Lower lobe of right lung (tissue), 2 donors: ENCODE measurements at regions not wholly inside any gene's neighbourhood (a gene's known extent, or its start where the extent isn't known, plus 50 kb on each side); places are given as distances from the start of the nearest gene placed in this dataset.
"Not testable (repeated sequence)": the region's sequence is repeated elsewhere in the genome, so short reads cannot be mapped to it uniquely, and the experiment has no call there.

ENCODE experiments used
- ATAC-seq, 2 donors: fragments of 200-7000 bp; cut with Tn5 transposase; one replicate each; pipeline ENCODE4 v1.9.1; 2020 to 2022; ENCODE audit warnings: mild to moderate bottlenecking in 2 of 2, moderate library complexity in 2 of 2
- DNase-seq: peaks from one replicate; pipeline ENCODE4 v3.0.0-alpha.2; 2020
- H3K27ac ChIP-seq: fragments of 200-600 bp; one replicate; pipeline ENCODE4 v1.8.0; 2022
- H3K27me3 ChIP-seq: fragments of 200-600 bp; one replicate; pipeline ENCODE4 v1.8.0; 2022; ENCODE audit warnings: low read depth
- H3K36me3 ChIP-seq: fragments of 200-600 bp; one replicate; pipeline ENCODE4 v1.8.0; 2022; ENCODE audit warnings: mild to moderate bottlenecking
- H3K4me1 ChIP-seq: fragments of 200-600 bp; one replicate; pipeline ENCODE4 v1.8.0; 2022
- H3K4me3 ChIP-seq: fragments of 200-600 bp; one replicate; pipeline ENCODE4 v1.8.0; 2022; ENCODE audit warnings: mild to moderate bottlenecking
- H3K9me3 ChIP-seq: fragments of 200-600 bp; one replicate; pipeline ENCODE4 v1.8.0; 2022
- intact Hi-C: fragments of 100-400 bp; cut with DNase I; formaldehyde crosslinking; loops from one replicate; pipeline ENCODE4 v1.11.0; 2022
- donor health status: DM: no; HTN: yes; CAD: no; lungs with severe emphysema.

DNA sequence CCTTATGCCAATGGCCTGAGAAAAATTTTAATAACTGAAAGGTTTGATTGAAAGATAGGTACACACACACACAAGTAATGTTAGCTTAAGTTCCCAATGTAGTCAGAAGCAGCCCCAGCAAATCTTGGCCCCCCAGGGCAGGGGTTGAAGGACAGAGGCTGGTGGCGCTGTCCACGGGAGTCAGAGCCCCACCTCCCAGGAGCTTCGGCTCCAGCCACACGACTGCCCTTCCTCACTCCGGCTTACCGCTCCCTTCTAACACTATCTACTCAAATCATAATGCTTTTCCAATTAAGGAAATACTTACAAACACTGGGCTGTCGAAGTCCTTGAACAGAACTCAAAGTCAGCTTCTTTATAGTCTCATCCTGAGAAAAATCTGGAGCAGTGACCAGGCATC, 163.9 kb upstream of the NBPF12 start:
- H3K36me3 ChIP-seq, H3K9me3 ChIP-seq, H3K27me3 ChIP-seq, intact Hi-C loops, H3K4me1 ChIP-seq, DNase-seq, H3K4me3 ChIP-seq, ATAC-seq, H3K27ac ChIP-seq: not testable (repeated sequence)

DNA sequence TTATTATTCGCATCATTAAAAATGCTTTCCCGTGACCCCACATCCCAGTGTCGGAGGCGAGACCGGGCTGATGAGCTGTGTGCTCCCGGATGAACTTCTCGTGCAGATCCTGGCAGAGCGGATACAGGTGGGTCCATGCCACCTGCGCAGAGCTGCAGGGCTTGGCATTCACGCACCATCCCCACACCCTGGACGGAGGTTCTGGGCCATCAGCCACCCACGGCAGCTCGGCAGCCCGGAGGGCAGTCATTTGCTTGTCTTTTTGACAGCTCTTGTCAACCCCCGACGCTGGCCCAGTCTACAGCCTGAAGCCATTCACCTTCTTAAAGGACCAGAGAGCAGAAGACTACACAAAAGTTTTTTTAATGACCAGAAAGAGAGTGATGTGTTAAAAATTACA, 166.7 kb upstream of the NBPF12 start:
- H3K27ac ChIP-seq, H3K36me3 ChIP-seq, H3K27me3 ChIP-seq, H3K4me3 ChIP-seq, H3K9me3 ChIP-seq, H3K4me1 ChIP-seq, intact Hi-C loops, DNase-seq, ATAC-seq: not testable (repeated sequence)

DNA sequence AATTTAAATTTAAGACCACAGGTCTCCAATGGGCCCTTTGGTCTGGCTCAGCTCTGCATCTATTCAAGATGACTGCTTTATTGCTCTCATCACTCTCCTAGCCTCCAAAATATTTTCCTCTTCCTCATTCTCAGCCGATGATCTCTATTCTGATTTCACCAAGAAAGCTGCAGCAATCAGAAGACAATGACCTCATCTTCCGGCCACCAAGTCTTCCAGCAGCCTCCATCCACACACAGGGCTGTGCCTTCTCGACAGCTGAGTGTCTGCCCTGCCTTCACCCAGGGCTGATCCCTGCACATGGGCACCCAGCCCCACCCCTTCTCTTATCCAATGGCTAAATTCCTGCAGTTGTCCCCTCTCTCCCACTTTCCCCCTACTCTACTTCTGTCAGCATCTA, 167.1 kb upstream of the NBPF12 start:
- intact Hi-C loops, H3K27me3 ChIP-seq, H3K4me3 ChIP-seq, H3K36me3 ChIP-seq, H3K4me1 ChIP-seq, DNase-seq, H3K27ac ChIP-seq, H3K9me3 ChIP-seq: not testable (repeated sequence)
- peak in 1 of 2 donors; percentile 19 for ATAC-seq

DNA sequence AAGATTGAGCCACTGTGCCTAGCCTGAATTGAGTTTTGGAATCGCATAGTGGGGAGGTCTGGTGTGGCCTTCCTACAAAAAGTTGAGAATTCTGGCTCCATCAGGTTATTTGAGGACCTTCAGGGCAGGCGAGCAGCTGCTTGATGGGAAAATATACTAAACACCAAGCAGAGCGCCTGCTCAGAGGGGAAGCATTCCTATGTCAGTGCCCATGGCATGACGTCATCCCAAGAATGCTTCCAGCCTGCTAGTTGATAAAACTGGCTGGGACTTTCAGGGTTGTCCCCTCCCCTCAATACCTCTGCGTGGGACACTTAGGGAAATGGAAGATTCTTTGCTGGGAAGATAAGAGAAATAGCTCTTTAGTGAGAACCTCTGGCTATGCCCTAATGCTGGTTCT, 174.9 kb upstream of the NBPF12 start:
- intact Hi-C loops, H3K36me3 ChIP-seq, H3K4me3 ChIP-seq, H3K4me1 ChIP-seq, ATAC-seq, H3K9me3 ChIP-seq, H3K27ac ChIP-seq, DNase-seq, H3K27me3 ChIP-seq: not testable (repeated sequence)

DNA sequence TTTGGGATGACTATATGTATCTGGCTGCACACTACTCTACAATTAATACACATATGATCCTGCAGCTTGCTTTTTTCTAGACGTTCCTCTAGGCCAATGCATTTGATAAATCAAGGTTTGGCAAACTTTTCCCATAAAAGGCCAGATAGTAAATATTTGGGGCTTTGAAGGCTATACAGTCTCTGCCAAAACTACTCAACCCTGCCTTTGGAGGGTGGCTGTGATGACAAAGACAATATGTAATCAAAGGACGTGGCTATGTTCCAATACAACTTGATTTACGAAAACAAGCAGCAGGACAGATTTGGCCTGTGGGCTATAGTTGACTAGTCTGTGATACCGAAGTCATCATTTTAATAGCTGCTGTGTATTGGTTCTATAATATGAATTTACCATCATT, 181.3 kb upstream of the NBPF12 start:
- H3K4me3 ChIP-seq, H3K27me3 ChIP-seq, intact Hi-C loops, H3K27ac ChIP-seq, H3K9me3 ChIP-seq, H3K4me1 ChIP-seq, DNase-seq, H3K36me3 ChIP-seq, ATAC-seq: not testable (repeated sequence)

DNA sequence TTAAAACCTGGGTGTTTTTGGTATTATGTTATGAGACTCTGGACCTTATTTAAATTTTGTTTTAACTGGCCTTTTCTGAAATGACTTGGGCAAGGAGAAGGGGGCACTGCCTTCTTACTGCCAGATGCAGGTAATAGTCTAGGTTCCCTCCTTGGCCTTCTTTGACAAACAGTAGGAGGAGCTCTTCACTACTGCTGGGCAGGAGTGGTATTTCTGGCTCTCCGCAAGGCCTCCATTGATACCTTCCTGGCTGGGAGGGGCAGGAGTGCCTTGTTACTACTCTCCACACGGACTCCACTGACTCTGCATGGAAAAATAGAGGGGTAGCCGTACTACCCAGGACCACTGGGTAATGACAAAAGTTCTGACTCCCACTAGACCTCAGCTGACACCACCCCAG, 189.4 kb upstream of the NBPF12 start:
- intact Hi-C loops, H3K4me3 ChIP-seq, H3K36me3 ChIP-seq, H3K9me3 ChIP-seq, ATAC-seq, H3K4me1 ChIP-seq, H3K27ac ChIP-seq, DNase-seq, H3K27me3 ChIP-seq: not testable (repeated sequence)

DNA sequence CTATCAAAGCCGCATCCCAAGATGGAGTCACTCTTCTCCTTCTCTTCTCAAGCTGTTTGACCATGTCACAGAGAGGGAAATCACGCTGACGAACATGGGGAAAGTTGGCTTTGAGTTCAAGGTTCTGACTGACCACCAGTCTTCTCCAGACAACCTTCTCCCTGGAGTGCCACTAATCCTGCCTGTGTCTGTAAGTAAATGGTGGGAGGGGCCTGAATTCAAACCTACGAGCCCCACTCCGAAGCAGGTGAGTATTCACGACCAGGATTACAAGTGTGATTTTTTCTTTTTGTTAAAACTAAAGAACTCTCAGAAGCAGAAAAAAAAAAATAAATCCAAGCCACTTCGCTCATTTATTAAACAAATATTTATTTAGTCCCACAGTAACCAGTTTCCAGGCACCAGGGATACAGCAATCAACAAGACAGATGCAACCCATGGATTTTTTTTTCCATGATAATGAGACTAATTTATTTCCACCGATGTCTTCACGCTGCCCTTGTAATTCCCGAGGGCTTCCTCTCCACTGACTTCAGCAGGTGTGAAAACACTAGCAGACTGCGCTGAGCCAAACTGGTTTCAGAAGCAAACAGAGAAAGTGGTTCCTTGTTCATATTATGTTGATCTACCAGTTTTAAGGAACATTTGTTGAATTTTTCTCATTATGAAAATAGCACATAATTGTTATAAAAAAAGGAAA, 206.0 kb upstream of the NBPF12 start:
- ATAC-seq, DNase-seq, H3K36me3 ChIP-seq, H3K4me1 ChIP-seq, H3K27me3 ChIP-seq, H3K9me3 ChIP-seq, H3K27ac ChIP-seq, intact Hi-C loops, H3K4me3 ChIP-seq: not testable (repeated sequence)

DNA sequence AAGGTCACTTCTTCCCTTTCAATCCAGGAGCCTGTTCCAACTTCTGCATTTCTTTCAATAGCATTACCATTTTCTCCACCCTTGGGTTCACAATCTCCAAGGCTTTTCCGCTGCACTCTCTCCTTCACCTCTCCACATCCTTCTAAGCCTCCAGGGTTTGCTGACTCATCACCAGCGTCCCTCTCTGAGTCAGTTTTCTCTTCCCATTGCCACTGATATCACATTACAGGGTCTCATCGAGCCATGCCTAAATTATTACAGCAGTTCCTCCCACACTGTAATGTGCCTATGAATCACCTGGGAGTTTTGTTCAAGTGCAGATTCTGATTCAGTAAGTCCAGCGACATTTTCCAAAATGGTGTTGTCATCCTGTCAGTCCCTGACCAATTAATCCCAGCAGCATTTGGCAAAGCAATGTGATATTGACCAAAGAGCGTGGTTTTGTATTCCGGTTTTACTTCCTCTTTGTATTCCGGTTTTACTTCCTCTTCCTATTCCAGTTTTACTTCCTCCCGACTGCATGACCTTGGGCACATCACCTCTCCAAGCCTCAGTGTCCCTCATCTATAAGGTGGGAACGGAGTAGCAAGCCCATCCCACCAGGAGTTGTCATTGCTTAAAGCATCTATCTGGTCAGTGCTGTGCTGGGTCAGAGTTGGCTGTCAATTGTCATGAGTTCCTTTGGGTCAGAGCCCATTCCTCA, 208.3 kb upstream of the NBPF12 start:
- DNase-seq, ATAC-seq, intact Hi-C loops: not testable (repeated sequence)

DNA sequence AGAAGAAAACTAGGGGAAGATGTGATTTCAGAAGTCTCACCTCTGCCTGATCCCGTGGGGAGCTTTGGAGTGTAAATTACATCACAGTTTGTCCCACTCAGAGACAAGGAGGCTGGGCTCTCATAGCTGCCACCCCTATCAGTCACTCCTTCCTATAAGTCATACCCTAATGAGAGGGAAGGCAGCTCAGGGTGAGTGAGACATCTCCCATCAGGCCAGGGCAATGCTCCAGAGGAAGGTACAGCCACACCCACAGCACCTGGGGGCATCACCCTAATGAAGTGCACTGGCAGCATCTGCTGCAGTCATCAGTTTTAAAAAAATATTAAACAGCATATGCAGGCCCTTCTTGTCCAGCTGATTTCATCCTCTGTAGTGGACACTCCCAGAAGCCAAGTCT, 223.1 kb upstream of the NBPF12 start:
- DNase-seq, H3K36me3 ChIP-seq, H3K27ac ChIP-seq, H3K27me3 ChIP-seq, H3K4me1 ChIP-seq, H3K4me3 ChIP-seq, intact Hi-C loops, H3K9me3 ChIP-seq, ATAC-seq: not testable (repeated sequence)

More for the DNA sequence above, 208.3 kb upstream of the NBPF12 start:
- H3K36me3 ChIP-seq, H3K4me3 ChIP-seq, H3K27ac ChIP-seq, H3K4me1 ChIP-seq, H3K27me3 ChIP-seq, H3K9me3 ChIP-seq: not testable (repeated sequence)

DNA sequence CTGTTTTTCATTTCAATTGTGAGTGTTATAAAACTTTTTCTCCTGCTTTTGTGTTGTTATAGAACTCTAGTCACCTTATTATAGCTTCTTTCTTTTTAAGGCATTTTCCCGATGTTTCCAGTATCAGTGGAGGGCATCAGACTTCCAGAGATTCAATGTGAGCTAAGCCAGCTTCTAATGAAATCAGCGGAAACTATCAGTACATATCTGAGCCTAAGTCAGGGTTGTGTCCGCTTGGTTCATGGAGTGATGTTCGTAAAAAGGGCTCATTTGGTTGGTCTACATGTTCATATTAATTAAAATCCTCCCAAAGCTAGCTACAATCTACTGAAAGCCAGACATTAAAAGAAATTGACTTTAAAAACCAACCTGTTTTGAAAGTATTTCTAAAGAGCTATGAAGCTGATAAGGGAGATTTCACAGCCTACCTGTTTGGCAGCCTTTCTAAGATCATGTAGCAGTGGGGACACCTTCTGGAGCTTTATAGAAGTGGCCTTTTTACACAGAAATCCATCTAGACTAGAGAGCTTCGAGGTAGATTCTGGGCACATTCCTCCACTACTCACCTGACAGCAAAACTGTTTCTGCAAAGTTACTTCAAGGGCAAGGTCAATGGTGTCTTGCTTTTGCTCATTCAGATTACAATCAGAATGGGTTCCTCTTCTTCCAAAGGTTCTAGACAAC, 227.1 kb upstream of the NBPF12 start:
- H3K9me3 ChIP-seq, H3K27me3 ChIP-seq, H3K36me3 ChIP-seq, H3K4me1 ChIP-seq, intact Hi-C loops, H3K4me3 ChIP-seq, DNase-seq, H3K27ac ChIP-seq: not testable (repeated sequence)
- peak; percentile 53 to 56 for ATAC-seq

DNA sequence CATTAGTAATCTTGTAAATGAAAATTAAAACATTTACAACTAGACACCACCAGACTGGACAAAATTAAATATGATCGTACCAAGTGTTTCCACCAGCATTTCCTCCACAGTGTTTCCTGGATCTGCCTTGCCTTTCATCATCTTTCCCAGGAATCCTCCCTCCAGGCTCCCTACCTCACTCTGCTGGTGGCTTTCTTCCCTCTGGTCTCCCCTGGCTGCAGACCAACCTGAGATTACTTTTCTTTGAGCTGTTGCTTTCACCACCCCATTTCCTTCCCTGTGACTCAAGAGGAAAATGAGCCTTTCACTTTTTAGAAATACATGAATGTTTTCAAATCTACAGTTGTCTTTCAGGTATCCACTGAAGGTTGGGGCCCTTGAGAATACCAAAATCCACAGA, 228.8 kb upstream of the NBPF12 start:
- H3K27ac ChIP-seq, H3K4me1 ChIP-seq, intact Hi-C loops, H3K4me3 ChIP-seq, H3K27me3 ChIP-seq, H3K36me3 ChIP-seq, DNase-seq, ATAC-seq, H3K9me3 ChIP-seq: not testable (repeated sequence)

DNA sequence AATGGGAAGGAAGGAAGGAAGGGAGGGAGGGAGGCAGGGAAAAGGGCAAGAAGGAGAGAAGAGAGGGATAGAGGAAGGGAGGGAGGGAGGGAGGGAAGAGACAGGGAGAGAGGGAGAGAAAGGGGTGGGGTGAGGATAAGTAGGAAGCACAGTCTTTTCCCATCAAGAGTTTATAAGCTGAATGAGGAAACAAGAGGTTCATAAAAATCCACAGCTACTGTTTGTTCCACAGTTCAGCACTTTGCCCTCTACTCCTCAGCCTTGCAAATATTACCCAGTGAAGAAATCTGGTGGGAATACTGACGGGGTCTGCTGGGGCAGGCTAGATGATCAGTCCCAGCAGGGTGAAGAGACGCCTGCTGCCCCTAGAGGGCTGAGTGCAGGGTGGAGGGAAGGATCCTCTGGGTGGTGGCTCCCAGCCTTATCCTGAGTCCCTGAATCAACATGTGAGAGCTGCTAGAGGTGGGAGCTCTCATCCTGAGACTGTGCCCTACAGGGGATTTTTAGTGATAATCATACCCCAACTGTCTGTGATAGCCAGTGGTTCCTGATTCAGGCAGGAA, 233.9 kb upstream of the NBPF12 start:
- H3K4me1 ChIP-seq, H3K36me3 ChIP-seq, H3K9me3 ChIP-seq, H3K27me3 ChIP-seq, DNase-seq, H3K4me3 ChIP-seq, intact Hi-C loops, H3K27ac ChIP-seq, ATAC-seq: not testable (repeated sequence)

DNA sequence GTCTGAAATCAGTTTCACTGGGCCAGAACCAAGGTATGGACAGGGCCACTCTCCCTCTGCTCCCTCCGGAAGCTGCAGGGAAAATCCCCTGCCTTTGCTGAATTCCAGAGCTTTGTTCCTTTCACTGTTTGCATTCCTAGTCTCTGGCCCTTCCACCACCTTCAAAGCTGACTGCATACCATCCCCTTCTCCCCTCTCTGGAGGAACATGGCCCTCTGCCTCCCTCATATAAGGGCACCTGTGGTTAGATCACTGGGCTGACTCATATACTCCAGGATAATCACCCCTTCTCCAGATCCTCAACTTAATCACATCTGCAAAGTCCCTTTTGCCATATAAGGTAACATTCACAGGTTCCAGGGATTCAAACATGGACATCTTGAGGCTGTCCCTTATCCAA, 236.8 kb upstream of the NBPF12 start:
- ATAC-seq, H3K4me3 ChIP-seq, H3K36me3 ChIP-seq, H3K27ac ChIP-seq, H3K27me3 ChIP-seq, DNase-seq, intact Hi-C loops, H3K4me1 ChIP-seq, H3K9me3 ChIP-seq: not testable (repeated sequence)

DNA sequence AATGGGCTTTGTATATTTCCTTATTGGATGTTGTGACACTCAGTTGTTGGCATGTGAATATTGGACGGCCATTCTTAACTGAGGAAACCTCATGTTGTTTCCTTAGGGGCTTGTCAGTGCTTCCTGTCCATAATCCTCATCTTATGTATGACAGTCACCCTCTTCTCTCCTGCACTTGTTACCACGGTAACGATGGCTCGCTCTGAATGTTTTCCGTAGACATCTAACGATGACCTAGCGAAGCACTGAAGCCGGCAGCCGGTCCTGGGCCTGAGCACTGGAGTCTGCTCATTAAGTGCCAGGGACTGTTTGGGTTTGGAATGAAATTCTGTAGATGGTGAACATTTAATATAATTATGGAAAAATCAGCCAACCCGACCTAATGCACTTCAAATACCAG, 242.7 kb upstream of the NBPF12 start:
- H3K27ac ChIP-seq, H3K27me3 ChIP-seq, H3K36me3 ChIP-seq, H3K4me3 ChIP-seq, DNase-seq, H3K4me1 ChIP-seq, ATAC-seq, intact Hi-C loops, H3K9me3 ChIP-seq: not testable (repeated sequence)
